ENCODE measurements at regions not wholly inside any gene's neighbourhood (a gene's known extent, or its start where the extent isn't known, plus 50 kb on each side); places are given as distances from the start of the nearest gene placed in this dataset.

- TF ChIP-seq CTCF (IDR thresholded peaks at IDR 0.05; ENCODE audit: insufficient read depth, low read depth, low read length) (no peak), EZH2 (IDR thresholded peaks at IDR 0.05; ENCODE audit: insufficient read depth, low read length) (no peak)
- Mint-ChIP-seq H3K9me3 (ENCODE audit: unreplicated experiment) (peaks cover 5% of the 10 kb centered on the region), H3K36me3 (ENCODE audit: low read depth, unreplicated experiment) (no peaks in the 10 kb centered on the region), H3K4me1 (ENCODE audit: low read depth, unreplicated experiment) (peaks cover 14% of the 10 kb centered on the region), H3K4me3 (ENCODE audit: unreplicated experiment) (no peak overlapping the region), H3K27me3 (ENCODE audit: low read depth, unreplicated experiment) (no peaks in the 10 kb centered on the region), H3K27ac (ENCODE audit: unreplicated experiment) (peak overlapping the region; percentile 77)
- no peaks in the 10 kb centered on the region for H4K20me1 ChIP-seq (ENCODE audit: insufficient read depth, low read length)
- H3K4me2 ChIP-seq (ENCODE audit: low read length) = peak overlapping the region; percentile 36
- FAIRE-seq = peak; percentile 78
- H3K27ac ChIP-seq (ENCODE audit: low read depth, low read length) = peak overlapping the region; percentile 25
- no peak overlapping the region for H3K4me3 ChIP-seq (ENCODE audit: insufficient read depth, low read depth, low read length)
- no peak overlapping the region for H3K9ac ChIP-seq (ENCODE audit: low read length)
- H3K79me2 ChIP-seq (ENCODE audit: insufficient read depth, low read length) = no peaks in the 10 kb centered on the region
- peak; percentile 90 for DNase-seq (ENCODE audit: low read depth)
- H3K36me3 ChIP-seq (ENCODE audit: insufficient read depth, low read length) = no peaks in the 10 kb centered on the region
- peaks cover 7% of the 10 kb centered on the region for H3K9me3 ChIP-seq (ENCODE audit: insufficient read depth, low read depth, low read length)
- no peaks in the 10 kb centered on the region for H3K27me3 ChIP-seq (ENCODE audit: insufficient read depth, low read length)
- peaks cover 4% of the 10 kb centered on the region for H3K4me1 ChIP-seq (ENCODE audit: insufficient read depth, low read length)
- no peak overlapping the region for H2AFZ ChIP-seq (ENCODE audit: low read depth, low read length)
Measured at GRCh38 chr2:147588191-147588590, 256.6 kb upstream of the ACVR2A start.

- TF ChIP-seq CTCF (IDR thresholded peaks at IDR 0.05; ENCODE audit: insufficient read depth, low read depth, low read length) (no peak), EZH2 (IDR thresholded peaks at IDR 0.05; ENCODE audit: insufficient read depth, low read length) (no peak)
- H3K9ac ChIP-seq (ENCODE audit: low read length) = no peak overlapping the region
- no peak overlapping the region for H3K27ac ChIP-seq (ENCODE audit: low read depth, low read length)
- H4K20me1 ChIP-seq (ENCODE audit: insufficient read depth, low read length) = no peaks in the 10 kb centered on the region
- H3K9me3 ChIP-seq (ENCODE audit: insufficient read depth, low read depth, low read length) = no peaks in the 10 kb centered on the region
- FAIRE-seq (no peak), DNase-seq (ENCODE audit: low read depth) (no peak)
- H3K79me2 ChIP-seq (ENCODE audit: insufficient read depth, low read length) = no peaks in the 10 kb centered on the region
- no peak overlapping the region for H3K27ac Mint-ChIP-seq (ENCODE audit: unreplicated experiment)
- peaks cover 1% of the 10 kb centered on the region for H3K9me3 Mint-ChIP-seq (ENCODE audit: unreplicated experiment)
- no peak overlapping the region for H3K4me3 ChIP-seq (ENCODE audit: insufficient read depth, low read depth, low read length)
- H3K36me3 ChIP-seq (ENCODE audit: insufficient read depth, low read length) = no peaks in the 10 kb centered on the region
- H2AFZ ChIP-seq (ENCODE audit: low read depth, low read length) = no peak overlapping the region
- H3K27me3 Mint-ChIP-seq (ENCODE audit: low read depth, unreplicated experiment) = no peaks in the 10 kb centered on the region
- no peaks in the 10 kb centered on the region for H3K4me1 Mint-ChIP-seq (ENCODE audit: low read depth, unreplicated experiment)
- no peak overlapping the region for H3K4me2 ChIP-seq (ENCODE audit: low read length)
- H3K4me3 Mint-ChIP-seq (ENCODE audit: unreplicated experiment) = no peak overlapping the region
- no peaks in the 10 kb centered on the region for H3K27me3 ChIP-seq (ENCODE audit: insufficient read depth, low read length)
- H3K4me1 ChIP-seq (ENCODE audit: insufficient read depth, low read length) = no peaks in the 10 kb centered on the region
- H3K36me3 Mint-ChIP-seq (ENCODE audit: low read depth, unreplicated experiment) = no peaks in the 10 kb centered on the region
Measured at GRCh38 chr2:147578529-147578928, 266.3 kb upstream of the ACVR2A start.

GRCh38 chr2:147577998-147578380 is 266.8 kb upstream of the ACVR2A start:
- DNase-seq (ENCODE audit: low read depth) = no peak
- Histone ChIP-seq H3K4me2 (ENCODE audit: low read length) (no peak overlapping the region), H3K27me3 (ENCODE audit: insufficient read depth, low read length) (no peaks in the 10 kb centered on the region)

More at GRCh38 chr2:147577998-147578380, 266.8 kb upstream of the ACVR2A start:
- no peak overlapping the region for H3K4me3 ChIP-seq (ENCODE audit: insufficient read depth, low read depth, low read length)
- no peaks in the 10 kb centered on the region for H3K36me3 ChIP-seq (ENCODE audit: insufficient read depth, low read length)
- no peaks in the 10 kb centered on the region for H3K4me1 ChIP-seq (ENCODE audit: insufficient read depth, low read length)
- no peaks in the 10 kb centered on the region for H3K27me3 Mint-ChIP-seq (ENCODE audit: low read depth, unreplicated experiment)
- H3K4me3 Mint-ChIP-seq (ENCODE audit: unreplicated experiment) = no peak overlapping the region
- TF ChIP-seq EZH2 (IDR thresholded peaks at IDR 0.05; ENCODE audit: insufficient read depth, low read length) (no peak), CTCF (IDR thresholded peaks at IDR 0.05; ENCODE audit: insufficient read depth, low read depth, low read length) (no peak)
- H3K79me2 ChIP-seq (ENCODE audit: insufficient read depth, low read length) = no peaks in the 10 kb centered on the region
- no peak for FAIRE-seq
- no peak overlapping the region for H3K27ac ChIP-seq (ENCODE audit: low read depth, low read length)
- H2AFZ ChIP-seq (ENCODE audit: low read depth, low read length) = no peak overlapping the region
- no peaks in the 10 kb centered on the region for H3K9me3 ChIP-seq (ENCODE audit: insufficient read depth, low read depth, low read length)
- no peak overlapping the region for H3K27ac Mint-ChIP-seq (ENCODE audit: unreplicated experiment)
- no peak overlapping the region for H3K9ac ChIP-seq (ENCODE audit: low read length)
- no peaks in the 10 kb centered on the region for H3K4me1 Mint-ChIP-seq (ENCODE audit: low read depth, unreplicated experiment)
- H3K9me3 Mint-ChIP-seq (ENCODE audit: unreplicated experiment) = peaks cover 1% of the 10 kb centered on the region
- no peaks in the 10 kb centered on the region for H4K20me1 ChIP-seq (ENCODE audit: insufficient read depth, low read length)
- no peaks in the 10 kb centered on the region for H3K36me3 Mint-ChIP-seq (ENCODE audit: low read depth, unreplicated experiment)

Data from astrocyte (in vitro differentiated cells and primary cell).